Nephron (organoid): ENCODE measurements at regions not wholly inside any gene's neighbourhood (a gene's known extent, or its start where the extent isn't known, plus 50 kb on each side); places are given as distances from the start of the nearest gene placed in this dataset.
"Not testable (repeated sequence)": the region's sequence is repeated elsewhere in the genome, so short reads cannot be mapped to it uniquely, and the experiment has no call there.

ENCODE experiments used
- H3K27ac Mint-ChIP-seq, 3 experiments: 2 replicates each; pipeline ENCODE4 v1.8.0; 2020; ENCODE audit warnings: mixed read lengths in 3 of 3, mild to moderate bottlenecking in 2 of 3, moderate library complexity in 1 of 3
- H3K27me3 Mint-ChIP-seq: 2 replicates; pipeline ENCODE4 v1.8.0; 2021; ENCODE audit warnings: low read depth, mild to moderate bottlenecking, moderate library complexity, mixed read lengths
- H3K36me3 Mint-ChIP-seq: 2 replicates; pipeline ENCODE4 v1.8.0; 2020; ENCODE audit warnings: low read depth, mixed read lengths
- H3K4me1 Mint-ChIP-seq: 2 replicates; pipeline ENCODE4 v1.8.0; 2020; ENCODE audit warnings: mixed read lengths
- H3K4me3 Mint-ChIP-seq, 3 experiments: 2 replicates each; pipeline ENCODE4 v1.8.0; 2020; ENCODE audit warnings: mild to moderate bottlenecking in 3 of 3, mixed read lengths in 3 of 3, moderate library complexity in 2 of 3
- H3K9me3 Mint-ChIP-seq: 2 replicates; pipeline ENCODE4 v1.8.0; 2020; ENCODE audit warnings: mixed read lengths
- TF ChIP-seq, protein P1 (sequence below), 3 experiments: fragments of 200-600 bp; sonication (generic); IDR thresholded peaks; one replicate each; pipeline ENCODE4 v1.5.0; 2021; ENCODE audit warnings: antibody characterized with exemption in 3 of 3; ENCODE audit not compliant: unreplicated experiment in 3 of 3

DNA sequence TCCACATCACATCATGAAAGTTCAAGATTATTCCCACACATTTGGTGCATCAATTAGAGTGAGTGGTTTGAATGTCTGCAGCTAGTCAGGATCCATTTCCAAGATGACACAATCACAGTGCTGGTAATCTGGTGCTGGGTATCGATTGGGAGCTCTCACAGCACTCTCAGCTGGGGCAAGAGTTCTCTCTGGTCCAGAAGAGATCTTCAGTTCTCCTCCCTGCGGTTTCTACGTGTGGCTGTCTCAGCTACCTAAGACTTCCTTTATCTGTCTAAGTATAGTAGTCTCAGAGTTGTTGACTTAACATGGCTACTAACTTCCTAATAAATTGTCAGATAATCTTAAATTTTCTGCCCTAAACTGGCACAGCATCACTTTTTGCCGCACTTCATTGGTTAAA is 358.0 kb upstream of the BRINP3 start:
- H3K27me3 Mint-ChIP-seq = no peaks in the 10 kb centered on the region
- H3K27ac Mint-ChIP-seq = no peak overlapping the region
- H3K36me3 Mint-ChIP-seq = no peaks in the 10 kb centered on the region
- H3K4me1 Mint-ChIP-seq = no peaks in the 10 kb centered on the region
- no peaks in the 10 kb centered on the region for H3K9me3 Mint-ChIP-seq
- TF ChIP-seq, protein P1, sequence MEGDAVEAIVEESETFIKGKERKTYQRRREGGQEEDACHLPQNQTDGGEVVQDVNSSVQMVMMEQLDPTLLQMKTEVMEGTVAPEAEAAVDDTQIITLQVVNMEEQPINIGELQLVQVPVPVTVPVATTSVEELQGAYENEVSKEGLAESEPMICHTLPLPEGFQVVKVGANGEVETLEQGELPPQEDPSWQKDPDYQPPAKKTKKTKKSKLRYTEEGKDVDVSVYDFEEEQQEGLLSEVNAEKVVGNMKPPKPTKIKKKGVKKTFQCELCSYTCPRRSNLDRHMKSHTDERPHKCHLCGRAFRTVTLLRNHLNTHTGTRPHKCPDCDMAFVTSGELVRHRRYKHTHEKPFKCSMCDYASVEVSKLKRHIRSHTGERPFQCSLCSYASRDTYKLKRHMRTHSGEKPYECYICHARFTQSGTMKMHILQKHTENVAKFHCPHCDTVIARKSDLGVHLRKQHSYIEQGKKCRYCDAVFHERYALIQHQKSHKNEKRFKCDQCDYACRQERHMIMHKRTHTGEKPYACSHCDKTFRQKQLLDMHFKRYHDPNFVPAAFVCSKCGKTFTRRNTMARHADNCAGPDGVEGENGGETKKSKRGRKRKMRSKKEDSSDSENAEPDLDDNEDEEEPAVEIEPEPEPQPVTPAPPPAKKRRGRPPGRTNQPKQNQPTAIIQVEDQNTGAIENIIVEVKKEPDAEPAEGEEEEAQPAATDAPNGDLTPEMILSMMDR (IDR thresholded peaks at IDR 0.05; ENCODE audit: unreplicated experiment in 3 of 3) = no peak
- H3K4me3 Mint-ChIP-seq = no peak overlapping the region

DNA sequence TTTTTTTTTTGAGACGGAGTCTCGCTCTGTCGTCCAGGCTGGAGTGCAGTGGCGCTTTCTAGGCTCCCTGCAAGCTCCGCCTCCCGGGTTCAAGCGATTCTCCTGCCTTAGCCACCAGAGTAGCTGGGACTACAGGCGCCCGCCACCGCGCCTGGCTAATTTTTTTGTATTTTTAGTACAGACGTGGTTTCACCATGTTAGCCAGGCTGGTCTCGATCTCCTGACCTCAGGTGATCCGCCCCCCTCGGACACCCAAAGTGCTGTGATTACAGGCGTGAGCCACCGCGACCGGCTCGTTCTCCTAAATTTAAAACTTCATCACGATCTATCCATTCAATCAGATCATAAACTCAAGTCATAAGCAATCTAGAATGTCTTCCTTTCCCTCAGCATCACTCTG is 359.5 kb upstream of the BRINP3 start:
- not testable (repeated sequence) for H3K36me3 Mint-ChIP-seq, H3K4me1 Mint-ChIP-seq, H3K27ac Mint-ChIP-seq, H3K9me3 Mint-ChIP-seq, H3K4me3 Mint-ChIP-seq, H3K27me3 Mint-ChIP-seq

DNA sequence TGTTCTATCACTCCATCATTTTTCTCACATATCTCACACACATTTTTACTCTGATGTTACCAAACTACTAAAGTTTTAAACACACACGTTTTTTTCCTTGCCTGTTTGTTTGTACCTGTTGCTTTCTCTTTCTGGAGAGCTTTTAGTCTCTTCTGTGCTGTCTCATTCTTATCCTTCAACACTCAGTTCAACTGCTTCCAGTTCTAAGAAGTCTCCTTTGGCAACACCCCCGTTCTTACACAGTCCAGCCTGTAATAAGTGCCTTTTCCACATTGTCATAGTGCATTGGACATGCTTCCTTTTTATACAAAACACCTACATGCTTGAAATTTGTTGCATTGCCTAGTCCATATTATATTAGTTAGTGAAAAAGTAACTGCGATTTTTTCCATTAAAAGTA is 360.2 kb upstream of the BRINP3 start:
- Mint-ChIP-seq H3K27me3 (no peaks in the 10 kb centered on the region), H3K4me1 (no peaks in the 10 kb centered on the region), H3K27ac (no peak overlapping the region), H3K9me3 (no peaks in the 10 kb centered on the region), H3K4me3 (no peak overlapping the region), H3K36me3 (no peaks in the 10 kb centered on the region)
- TF ChIP-seq, protein P1 (IDR thresholded peaks at IDR 0.05; ENCODE audit: unreplicated experiment in 3 of 3) = no peak

DNA sequence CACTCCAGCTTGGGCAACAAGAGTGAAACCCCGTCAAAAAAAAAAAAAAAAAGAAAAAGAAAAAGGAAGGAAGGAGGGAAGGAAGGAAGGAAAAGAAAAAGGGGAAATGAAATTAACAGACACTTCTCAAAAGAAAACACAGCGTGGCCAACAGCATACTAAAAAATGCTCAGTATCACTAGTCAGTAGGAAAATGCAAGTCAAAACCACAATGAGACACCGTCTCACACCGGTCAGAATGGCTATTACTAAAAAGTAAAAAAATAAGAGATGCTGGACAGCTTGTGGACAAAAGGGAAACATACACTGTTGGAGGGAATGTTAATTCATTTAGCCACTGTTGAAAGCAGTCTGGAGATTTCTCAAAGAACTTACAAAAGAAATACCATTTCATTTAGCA is 369.5 kb upstream of the BRINP3 start:
- Mint-ChIP-seq H3K36me3 (no peaks in the 10 kb centered on the region), H3K9me3 (no peaks in the 10 kb centered on the region), H3K27ac (no peak overlapping the region), H3K4me1 (no peaks in the 10 kb centered on the region), H3K27me3 (no peaks in the 10 kb centered on the region), H3K4me3 (no peak overlapping the region)
- TF ChIP-seq, protein P1 (IDR thresholded peaks at IDR 0.05; ENCODE audit: unreplicated experiment in 3 of 3) = no peak

DNA sequence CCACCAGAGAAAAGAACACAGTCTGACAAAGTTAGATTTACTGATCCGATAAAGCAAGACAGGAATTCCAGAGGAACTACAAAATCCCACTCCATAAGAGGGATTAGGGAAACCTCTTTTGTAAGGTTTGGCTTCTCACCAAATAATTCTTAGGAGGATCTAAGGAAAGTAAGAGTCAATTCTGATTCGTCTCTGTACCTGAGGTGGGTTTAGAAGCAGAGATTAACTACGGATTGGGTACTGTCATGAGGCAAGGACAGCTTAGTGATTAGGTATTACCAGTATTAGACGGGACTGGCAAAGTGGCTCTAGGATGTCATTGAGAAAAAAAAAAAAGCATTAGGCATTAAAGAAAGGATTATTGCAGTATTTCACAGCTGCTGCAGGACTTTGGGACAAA is 371.7 kb upstream of the BRINP3 start:
- TF ChIP-seq, protein P1 (IDR thresholded peaks at IDR 0.05; ENCODE audit: unreplicated experiment in 3 of 3) = no peak
- H3K9me3 Mint-ChIP-seq = no peaks in the 10 kb centered on the region
- H3K27me3 Mint-ChIP-seq = no peaks in the 10 kb centered on the region
- H3K4me3 Mint-ChIP-seq = peak overlapping the region in 1 of 3 experiments; percentile 18
- H3K36me3 Mint-ChIP-seq = no peaks in the 10 kb centered on the region
- H3K27ac Mint-ChIP-seq = peak overlapping the region; percentile 10 to 13 (median 12)
- no peaks in the 10 kb centered on the region for H3K4me1 Mint-ChIP-seq

DNA sequence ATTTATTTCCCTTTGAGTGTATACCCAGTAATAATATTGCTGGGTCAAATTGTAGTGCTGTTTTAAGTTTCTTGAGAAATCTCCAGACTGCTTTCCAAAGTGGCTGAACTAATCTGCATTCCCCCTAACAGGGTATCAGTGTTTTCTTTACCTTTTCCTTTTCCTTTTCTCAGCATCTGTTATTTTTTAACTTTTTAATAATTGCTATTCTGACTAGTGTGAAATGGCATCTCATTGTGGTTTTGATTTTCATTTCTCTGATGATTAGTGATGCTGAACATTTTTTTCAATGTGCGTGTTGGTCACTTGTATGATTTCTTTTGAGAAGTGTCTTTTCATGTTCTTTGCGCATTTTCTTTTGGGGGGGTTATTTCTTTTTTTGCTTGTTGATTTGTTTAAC is 374.9 kb upstream of the BRINP3 start:
- TF ChIP-seq, protein P1 (IDR thresholded peaks at IDR 0.05; ENCODE audit: unreplicated experiment in 3 of 3) = no peak
- Mint-ChIP-seq H3K36me3 (no peaks in the 10 kb centered on the region), H3K27me3 (no peaks in the 10 kb centered on the region), H3K4me3 (no peak overlapping the region), H3K9me3 (peaks cover 3% of the 10 kb centered on the region), H3K4me1 (no peaks in the 10 kb centered on the region), H3K27ac (no peak overlapping the region)
